Jurkat, Clone E6-1 (cell line): ENCODE measurements at regions not wholly inside any gene's neighbourhood (a gene's known extent, or its start where the extent isn't known, plus 50 kb on each side); places are given as distances from the start of the nearest gene placed in this dataset.
"Not testable (repeated sequence)": the region's sequence is repeated elsewhere in the genome, so short reads cannot be mapped to it uniquely, and the experiment has no call there.

ENCODE experiments used
- DNase-seq: peaks from one replicate; pipeline ENCODE4 v3.0.0-alpha.2; 2011; ENCODE audit warnings: low read depth, low spot score
- H3K4me3 ChIP-seq: 2 replicates; pipeline ENCODE4 v1.5.1; 2011; ENCODE audit warnings: mild to moderate bottlenecking, low read length, control low read depth, moderate library complexity

DNA sequence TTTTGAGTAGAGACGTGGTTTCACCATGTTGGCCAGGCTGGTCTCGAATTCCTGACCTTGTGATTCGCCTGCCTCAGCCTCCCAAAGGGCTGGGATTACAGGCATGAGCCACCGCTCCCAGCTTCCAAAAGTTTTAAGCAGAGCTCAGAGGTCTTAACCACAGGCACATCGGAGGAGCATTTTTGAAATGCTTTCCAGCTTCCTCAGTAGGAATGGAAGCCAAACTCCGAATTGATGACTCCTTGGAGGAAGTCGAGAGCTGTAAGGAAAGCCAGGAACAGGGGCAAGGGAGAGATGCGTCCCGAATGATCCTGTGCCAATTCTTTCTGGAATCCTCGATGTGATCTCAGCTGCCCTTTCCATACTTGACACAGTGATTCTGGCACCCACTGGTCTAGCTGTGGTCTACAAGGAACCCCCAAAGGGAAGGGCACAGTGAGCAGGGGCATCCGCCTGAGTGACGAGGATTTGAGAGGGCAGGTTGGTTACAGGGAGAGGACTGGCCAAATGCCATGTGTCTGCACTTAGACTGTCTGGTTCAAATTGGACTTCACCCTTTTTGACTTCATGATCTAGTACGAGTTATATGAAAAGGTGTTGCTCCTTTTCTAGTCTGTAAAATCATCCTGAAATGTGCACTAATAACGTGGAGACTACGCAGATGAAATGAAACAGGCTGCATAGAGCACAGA lies 138.2 kb downstream of the ADRA2C start:
- not testable (repeated sequence) for H3K4me3 ChIP-seq, DNase-seq

DNA sequence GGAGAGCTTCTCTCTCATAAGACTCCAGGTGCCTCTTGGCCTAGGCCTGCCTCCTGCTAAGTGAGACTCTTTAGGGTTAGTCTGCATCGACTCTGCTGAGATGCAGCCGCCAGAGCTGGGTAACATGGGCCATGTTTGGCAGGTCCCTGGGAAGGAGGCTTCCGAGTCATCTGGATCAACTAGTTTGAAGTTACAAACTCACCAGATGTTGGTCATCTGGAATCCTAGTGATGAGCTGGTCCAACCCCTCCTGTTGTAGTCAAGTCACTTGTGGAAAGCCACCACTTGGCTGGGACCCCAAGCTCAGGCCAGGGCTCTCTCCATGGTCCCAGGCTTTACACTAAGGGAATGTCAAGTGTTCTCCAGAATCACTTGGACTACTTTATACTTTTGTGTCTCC lies 143.4 kb downstream of the ADRA2C start:
- not testable (repeated sequence) for H3K4me3 ChIP-seq, DNase-seq

DNA sequence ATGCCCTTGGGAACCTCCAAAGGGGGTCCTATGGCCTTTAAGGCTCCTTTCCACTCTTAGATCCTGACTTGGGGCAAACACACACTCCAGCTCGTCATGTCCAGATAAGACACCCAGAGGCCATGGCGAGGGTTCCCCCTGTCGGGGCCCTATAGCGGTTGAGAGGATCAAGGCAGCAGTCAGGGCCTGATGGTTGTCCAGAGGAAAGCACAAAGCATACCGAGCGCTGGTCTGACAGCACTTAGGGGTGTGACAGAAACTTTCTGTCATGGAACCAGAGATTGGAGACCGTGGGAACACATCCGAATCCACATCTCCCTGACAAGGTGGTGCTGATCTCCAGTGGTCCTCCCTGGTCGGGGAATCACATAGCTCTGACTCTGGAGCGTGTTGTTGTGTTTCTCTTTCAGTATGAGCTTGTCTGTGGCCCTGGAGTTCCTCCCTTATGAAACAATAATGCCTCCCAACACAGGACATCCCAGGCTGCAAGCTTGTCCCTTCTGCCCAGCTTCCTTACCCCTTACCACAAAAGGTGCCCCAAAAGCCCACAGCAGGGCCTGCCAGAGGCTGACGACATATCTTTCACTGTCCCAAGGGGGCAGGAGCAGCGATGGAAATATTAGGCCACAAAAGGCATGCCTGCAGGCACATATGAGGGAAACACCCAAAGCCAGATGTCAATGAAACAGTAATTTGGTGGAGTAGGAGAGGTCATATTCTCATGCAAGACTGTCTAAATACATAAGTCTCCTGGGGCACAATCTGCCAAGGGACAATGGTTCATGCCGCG lies 144.2 kb downstream of the ADRA2C start:
- H3K4me3 ChIP-seq, DNase-seq: not testable (repeated sequence)

DNA sequence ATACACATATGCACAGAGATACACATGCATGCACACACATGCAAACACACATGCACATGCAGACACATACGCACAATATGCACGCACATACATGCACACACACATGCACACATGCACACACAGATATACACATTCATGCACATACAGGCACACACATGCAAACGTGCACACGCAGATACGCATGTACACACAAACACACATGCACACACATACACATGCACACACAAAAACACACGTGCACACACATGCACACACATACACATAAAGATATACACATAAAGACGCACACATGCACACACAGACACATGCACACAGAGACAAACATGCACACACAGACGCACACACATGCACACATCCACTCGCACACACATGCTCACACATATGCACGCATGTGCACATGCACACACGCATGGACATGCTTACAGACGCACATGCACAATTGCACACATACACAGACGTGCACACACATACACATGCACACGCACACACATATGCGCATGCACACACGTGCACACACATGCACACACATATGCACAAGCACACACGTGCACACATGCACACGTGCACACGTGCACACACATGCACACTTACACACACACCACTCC lies 145.2 kb downstream of the ADRA2C start:
- no peak for DNase-seq
- no peak overlapping the region for H3K4me3 ChIP-seq

DNA sequence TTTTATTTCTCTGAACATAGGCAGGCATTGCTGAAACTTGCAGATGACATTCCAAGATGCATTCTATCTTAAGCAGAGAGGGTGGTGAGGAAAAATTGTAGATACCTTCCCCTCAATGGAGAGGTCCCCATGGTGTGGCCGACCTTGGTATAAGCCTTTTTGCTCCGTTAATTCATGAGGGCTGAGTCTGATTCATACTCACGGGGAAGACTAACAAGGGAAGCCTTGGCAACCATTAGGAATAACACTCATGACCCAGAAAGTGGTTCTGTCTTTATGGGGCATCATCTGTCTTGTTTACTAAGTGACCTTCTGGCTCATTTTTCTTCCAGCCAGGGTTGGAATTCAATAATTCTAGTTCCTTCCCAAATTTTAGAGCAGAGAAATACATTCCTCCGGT lies 148.3 kb downstream of the ADRA2C start:
- not testable (repeated sequence) for H3K4me3 ChIP-seq, DNase-seq

DNA sequence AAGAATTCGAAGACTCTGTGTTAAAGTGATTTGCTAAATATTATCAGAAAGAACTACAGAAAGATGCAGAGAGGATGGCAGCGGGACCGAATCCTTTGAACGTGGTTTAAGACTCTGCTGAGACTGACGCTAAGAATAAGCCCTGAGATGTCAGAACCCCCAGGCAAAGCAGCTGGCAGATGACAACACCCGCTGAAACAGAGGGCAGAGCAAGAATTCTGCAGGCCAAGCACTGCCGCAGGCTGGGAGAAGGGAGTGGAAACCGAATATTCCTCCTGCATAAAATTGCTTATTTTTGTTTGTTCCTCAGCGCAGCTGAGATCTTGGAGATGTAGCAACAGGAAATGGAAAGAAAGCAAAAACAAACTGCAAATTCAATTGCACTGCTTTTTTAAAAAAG lies 153.3 kb downstream of the ADRA2C start:
- not testable (repeated sequence) for DNase-seq, H3K4me3 ChIP-seq

DNA sequence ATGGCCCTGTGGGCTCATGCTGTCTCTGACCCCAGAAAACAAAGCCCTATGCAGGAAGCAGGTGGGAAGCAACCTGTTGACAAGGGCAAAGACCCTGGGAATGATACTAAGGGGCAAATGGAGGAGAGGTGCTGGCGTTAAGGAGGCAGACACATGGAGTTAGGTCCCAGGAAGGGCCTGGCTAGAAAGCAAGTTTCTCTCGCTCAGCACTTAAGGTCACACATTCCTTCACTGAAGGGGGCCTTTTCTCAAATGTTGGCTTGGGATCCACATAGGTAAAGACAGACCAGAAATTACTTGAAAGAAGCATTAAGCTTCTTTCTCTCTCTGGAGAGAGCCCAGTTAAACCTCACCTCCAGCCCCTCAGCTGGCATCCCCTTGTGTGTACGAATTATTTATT lies 155.7 kb downstream of the ADRA2C start:
- not testable (repeated sequence) for H3K4me3 ChIP-seq, DNase-seq

DNA sequence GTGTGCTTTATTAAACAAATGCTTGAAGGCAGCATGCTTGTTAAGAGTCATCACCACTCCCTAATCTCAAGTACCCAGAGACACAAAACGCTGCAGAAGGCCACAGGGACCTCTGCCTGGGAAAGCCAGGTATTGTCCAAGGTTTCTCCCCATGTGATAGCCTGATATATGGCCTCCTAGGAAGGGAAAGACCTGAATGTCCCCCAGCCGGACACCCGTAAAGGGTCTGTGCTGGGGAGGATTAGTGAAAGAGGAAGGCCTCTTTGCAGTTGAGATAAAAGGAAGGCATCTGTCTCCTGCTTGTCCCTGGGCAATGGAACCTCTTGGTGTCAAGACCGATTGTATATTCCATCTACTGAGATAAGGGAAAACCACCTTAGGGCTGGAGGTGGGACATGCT lies 159.7 kb downstream of the ADRA2C start:
- DNase-seq, H3K4me3 ChIP-seq: not testable (repeated sequence)

DNA sequence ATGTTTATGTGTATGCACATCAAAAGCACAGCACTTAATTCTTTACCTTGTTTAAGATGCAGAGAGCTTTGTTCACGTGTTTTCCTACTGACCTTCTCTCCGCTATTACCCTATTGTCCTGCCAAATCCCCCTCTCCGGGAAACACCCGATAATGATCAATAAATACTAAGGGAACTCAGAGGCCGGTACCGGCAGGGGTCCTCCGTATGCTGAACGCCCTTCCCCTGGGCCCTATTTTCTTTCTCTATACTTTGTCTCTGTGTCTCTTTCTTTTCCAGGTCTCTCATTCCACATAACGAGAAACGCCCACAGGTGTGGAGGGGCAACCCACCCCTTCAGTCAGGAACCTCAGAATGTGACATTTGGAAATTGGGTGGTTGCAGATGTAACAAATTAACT lies 160.1 kb downstream of the ADRA2C start:
- DNase-seq, H3K4me3 ChIP-seq: not testable (repeated sequence)

DNA sequence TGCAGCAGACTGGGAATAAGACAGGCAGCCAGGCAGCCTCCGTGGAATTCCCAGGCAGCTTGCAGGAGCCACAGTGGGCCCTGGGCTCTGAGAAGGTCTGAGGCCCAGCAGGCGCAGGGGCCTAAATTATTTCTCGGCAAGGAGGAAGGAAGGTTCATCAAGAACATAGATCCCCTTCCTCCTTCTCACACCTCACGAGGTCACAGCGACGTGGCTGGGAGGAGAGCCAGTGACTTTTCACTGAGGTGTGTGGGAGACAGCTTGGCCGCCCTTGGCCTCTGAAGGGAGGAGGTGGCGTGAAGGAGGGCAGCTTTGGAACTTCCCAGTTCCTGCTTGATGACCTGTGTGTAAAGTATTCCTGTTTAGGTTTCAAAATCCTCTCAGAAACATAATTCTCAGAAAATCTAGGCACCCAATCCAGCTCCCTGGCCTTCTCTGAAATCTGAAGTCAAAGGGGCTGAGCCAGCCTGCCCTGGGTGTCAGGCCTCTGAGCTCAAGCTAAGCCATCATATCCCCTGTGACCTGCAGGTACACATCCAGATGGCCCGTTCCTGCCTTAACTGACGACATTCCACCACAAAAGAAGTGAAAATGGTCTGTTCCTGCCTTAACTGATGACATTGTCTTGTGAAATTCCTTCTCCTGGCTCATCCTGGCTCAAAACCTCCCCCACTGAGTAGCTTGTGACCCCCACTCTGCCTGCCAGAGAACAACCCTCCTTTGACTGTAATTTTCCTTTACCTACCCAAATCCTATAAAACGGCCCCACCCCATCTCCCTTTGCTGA lies 161.0 kb downstream of the ADRA2C start:
- not testable (repeated sequence) for H3K4me3 ChIP-seq, DNase-seq

DNA sequence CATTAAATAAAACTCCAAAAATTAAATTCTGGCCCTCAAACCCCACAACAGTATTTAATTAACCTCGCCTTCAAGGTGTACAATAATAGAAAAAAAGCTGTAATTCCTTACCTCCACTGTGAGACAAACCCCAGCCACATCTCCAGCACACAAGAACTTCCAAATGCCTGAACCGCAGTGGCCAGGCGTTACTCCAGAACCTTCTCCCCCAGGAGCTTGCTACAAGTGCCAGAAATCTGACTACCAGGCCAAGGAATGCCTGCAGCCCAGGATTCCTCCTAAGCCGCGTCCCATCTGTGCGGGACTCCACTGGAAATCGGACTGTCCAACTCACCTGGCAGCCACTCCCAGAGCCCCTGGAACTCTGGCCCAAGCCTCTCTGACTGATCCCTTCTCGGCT lies 163.2 kb downstream of the ADRA2C start:
- not testable (repeated sequence) for DNase-seq

DNA sequence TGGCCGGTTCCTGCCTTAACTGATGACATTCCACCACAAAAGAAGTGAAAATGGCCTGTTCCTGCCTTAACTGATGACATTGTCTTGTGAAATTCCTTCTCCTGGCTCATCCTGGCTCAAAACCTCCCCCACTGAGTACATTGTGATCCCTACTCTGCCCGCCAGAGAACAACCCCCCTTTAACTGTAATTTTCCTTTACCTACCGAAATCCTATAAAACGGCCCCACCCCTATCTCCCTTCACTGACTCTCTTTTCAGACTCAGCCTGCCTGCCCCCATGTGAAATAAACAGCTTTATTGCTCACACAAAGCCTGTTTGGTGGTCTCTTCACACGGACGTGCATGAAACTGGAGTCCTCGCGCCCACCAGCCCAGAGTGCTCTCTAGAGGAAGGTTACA lies 166.5 kb downstream of the ADRA2C start:
- DNase-seq, H3K4me3 ChIP-seq: not testable (repeated sequence)

More for the DNA sequence above, 163.2 kb downstream of the ADRA2C start:
- not testable (repeated sequence) for H3K4me3 ChIP-seq

DNA sequence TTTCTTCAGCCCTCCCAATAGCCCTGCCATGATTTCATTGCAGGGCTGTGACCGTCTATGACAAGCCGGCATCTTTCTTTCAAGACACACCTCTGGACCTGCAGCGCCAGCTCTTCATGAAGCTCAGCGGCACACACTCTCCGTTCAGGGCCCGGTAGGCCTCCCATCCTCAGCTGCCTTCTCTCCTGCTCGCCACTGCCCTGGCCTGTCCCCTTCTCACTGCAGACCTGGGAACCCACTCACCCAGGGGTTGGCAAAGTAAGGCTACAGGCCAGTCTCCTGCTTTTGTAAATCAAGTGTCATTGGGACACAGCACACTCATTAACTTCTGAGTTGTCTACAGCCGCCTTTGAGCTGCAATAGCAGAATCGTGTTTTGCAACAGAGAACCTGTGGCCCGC lies 169.2 kb downstream of the ADRA2C start:
- not testable (repeated sequence) for H3K4me3 ChIP-seq, DNase-seq

DNA sequence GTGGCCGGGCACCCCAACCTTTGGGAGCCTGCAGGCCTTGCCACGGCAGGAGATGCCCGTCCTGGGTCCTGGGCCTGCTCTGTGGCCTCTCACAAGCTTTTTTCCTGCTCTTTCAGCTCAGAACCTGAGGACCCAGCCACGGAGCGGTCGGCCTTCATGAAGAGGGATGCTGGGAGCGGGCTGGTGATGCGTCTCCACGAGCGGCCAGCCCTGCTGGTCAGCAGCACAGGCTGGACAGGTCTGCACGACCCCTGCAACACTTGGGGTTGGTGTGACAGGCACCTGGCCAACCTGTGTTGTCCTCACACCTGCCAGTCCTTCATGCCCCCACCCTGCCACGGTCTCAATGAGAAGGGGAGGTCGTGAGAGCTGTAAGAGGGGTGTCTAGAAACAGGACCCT lies 170.0 kb downstream of the ADRA2C start:
- no peak overlapping the region for H3K4me3 ChIP-seq
- DNase-seq, result no peak

DNA sequence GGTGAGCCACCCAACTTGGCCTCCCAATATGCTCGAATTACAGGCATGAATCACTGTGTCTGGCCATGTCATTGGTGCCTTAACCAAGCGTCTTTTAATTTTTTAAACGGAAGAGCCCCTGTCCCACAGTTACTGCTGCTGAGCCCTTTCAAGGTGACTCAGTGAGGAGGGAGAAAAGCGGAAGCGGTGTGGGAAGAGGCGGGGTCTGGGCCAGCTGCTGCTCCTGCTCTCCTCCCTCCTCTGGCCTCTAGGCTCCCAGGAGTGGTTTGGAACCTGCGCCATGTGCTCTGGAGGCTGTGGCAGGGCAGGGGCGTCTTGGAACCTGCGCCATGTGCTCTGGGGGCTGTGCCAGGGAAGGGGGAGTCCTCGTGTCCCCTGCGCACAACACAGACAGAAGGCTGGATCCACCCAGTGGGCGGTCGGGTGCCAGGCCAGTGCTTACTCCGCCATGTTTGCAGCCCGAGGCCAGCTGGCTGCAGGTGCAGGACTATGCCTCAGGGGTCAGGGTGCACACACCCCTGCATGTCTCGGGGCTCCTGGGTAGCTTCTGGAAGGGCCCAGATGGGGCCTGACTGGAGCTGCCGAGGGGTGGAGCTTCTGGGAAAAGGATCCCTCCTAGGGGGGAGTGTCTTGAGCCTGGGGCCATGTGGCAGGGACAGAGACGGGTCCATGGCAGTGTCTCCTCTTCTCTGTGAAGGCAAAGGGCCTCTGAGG lies 171.8 kb downstream of the ADRA2C start:
- DNase-seq, result peak; percentile 21
- not testable (repeated sequence) for H3K4me3 ChIP-seq

DNA sequence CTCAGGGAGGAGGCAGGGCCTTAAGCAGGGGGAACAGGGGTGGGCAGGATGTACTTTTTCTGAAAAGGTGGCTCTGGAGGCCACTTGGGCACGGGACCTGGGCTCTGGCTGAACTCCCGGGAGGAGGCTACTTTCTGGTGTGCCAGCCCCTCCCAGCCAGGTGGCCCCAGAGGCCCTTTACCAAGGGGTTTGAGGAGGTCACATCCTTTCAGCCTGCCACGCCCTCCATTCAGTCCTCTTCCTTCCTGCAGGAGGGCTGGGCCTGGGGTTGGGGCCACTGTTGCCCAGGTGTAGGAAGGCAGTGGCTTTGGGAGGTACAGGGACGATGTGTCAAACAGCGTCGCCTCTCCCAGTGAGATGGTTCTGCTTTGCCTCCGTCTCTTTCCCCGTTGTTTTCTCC lies 172.5 kb downstream of the ADRA2C start:
- not testable (repeated sequence) for H3K4me3 ChIP-seq

DNA sequence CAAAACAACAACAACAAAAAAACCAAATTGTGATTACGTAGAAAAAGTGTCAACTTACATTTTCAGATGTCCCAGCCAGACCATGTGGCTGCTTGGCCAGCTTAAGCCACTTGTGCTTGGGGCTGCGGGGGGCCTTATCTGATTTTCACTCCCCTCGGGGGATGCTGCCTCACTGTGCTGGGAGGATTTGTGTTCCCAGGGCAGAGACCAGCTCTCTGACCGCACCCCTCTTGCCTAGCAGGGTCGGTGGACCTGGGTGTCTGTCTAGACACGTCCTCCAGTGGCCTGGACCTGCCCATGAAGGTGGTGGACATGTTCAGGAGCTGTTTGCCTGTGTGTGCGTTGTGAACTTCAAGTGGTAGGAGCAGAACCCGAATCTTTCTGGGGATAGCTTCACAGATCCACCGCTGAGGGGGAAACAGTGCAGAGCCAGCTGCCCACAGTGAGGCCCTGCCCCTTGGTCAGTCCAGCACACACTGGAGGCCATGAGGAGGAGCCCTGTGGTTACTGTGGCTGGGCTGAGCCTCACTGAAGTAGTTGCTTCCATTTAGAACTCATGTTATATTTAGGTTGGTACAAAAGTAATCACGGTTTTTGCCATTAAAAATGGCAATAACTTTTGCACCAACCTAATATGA lies 173.9 kb downstream of the ADRA2C start:
- not testable (repeated sequence) for DNase-seq

More for the DNA sequence above, 172.5 kb downstream of the ADRA2C start:
- not testable (repeated sequence) for DNase-seq

More for the DNA sequence above, 173.9 kb downstream of the ADRA2C start:
- not testable (repeated sequence) for H3K4me3 ChIP-seq
